ENCODE measurements at regions not wholly inside any gene's neighbourhood (a gene's known extent, or its start where the extent isn't known, plus 50 kb on each side); places are given as distances from the start of the nearest gene placed in this dataset.

DNA sequence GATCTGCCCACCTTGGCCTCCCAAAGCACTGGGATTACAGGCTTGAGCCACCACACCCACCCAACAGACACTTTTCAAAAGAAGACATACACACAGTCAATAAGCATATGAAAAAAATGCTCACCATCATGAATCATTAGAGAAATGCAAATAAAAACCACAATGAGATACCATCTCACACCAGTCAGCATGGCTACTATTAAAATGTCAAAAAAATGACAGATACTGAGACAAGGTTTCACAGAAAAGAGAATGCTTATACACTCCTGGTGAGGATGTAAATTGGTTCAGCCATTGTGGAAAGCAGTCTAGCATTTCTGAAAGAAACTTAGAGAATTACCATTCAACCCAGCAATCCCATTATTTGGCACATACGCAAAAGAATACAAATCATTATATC lies 1947.2 kb downstream of the SUCLG1 start:
- H3K4me1 ChIP-seq (ENCODE audit: control insufficient read depth, extremely low read depth, insufficient read depth, low read length) = no peaks in the 10 kb centered on the region
- H3K36me3 ChIP-seq (ENCODE audit: control insufficient read depth, insufficient read depth, low read length) = no peaks in the 10 kb centered on the region
- H3K9ac ChIP-seq (ENCODE audit: insufficient read depth, low read length) = no peak overlapping the region
- no peak overlapping the region for H3K27ac ChIP-seq (ENCODE audit: insufficient read depth, low read length)
- DNase-seq (ENCODE audit: low read depth in 2 of 2) = no peak
- H2AFZ ChIP-seq (ENCODE audit: low read length) = no peak overlapping the region
- H4K20me1 ChIP-seq (ENCODE audit: control insufficient read depth, extremely low read depth, insufficient read depth, low read length) = no peaks in the 10 kb centered on the region
- H3K4me2 ChIP-seq (ENCODE audit: extremely low read depth, insufficient read depth, low read length) = no peak overlapping the region
- no peaks in the 10 kb centered on the region for H3K9me3 ChIP-seq (ENCODE audit: control insufficient read depth, insufficient read depth, low read depth, low read length)
- H3K4me3 ChIP-seq (replicated peaks in 1 of 4; ENCODE audit: control extremely low read depth in 1 of 4, insufficient read depth in 1 of 4, low read depth in 3 of 4, low read length in 4 of 4) = no peak overlapping the region
- H3K79me2 ChIP-seq (ENCODE audit: control insufficient read depth, insufficient read depth, low read length) = no peaks in the 10 kb centered on the region
- TF ChIP-seq, protein P1, sequence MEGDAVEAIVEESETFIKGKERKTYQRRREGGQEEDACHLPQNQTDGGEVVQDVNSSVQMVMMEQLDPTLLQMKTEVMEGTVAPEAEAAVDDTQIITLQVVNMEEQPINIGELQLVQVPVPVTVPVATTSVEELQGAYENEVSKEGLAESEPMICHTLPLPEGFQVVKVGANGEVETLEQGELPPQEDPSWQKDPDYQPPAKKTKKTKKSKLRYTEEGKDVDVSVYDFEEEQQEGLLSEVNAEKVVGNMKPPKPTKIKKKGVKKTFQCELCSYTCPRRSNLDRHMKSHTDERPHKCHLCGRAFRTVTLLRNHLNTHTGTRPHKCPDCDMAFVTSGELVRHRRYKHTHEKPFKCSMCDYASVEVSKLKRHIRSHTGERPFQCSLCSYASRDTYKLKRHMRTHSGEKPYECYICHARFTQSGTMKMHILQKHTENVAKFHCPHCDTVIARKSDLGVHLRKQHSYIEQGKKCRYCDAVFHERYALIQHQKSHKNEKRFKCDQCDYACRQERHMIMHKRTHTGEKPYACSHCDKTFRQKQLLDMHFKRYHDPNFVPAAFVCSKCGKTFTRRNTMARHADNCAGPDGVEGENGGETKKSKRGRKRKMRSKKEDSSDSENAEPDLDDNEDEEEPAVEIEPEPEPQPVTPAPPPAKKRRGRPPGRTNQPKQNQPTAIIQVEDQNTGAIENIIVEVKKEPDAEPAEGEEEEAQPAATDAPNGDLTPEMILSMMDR (conservative IDR thresholded peaks at IDR 0.05 in 1 of 2, IDR thresholded peaks at IDR 0.05 in 1 of 2; ENCODE audit: low read depth in 1 of 2, low read length in 2 of 2) = no peak
- TF ChIP-seq EZH2 (IDR thresholded peaks at IDR 0.05; ENCODE audit: low read length, missing control alignments) = no peak
- no peaks in the 10 kb centered on the region for H3K27me3 ChIP-seq (ENCODE audit: control insufficient read depth, insufficient read depth, low read length)

DNA sequence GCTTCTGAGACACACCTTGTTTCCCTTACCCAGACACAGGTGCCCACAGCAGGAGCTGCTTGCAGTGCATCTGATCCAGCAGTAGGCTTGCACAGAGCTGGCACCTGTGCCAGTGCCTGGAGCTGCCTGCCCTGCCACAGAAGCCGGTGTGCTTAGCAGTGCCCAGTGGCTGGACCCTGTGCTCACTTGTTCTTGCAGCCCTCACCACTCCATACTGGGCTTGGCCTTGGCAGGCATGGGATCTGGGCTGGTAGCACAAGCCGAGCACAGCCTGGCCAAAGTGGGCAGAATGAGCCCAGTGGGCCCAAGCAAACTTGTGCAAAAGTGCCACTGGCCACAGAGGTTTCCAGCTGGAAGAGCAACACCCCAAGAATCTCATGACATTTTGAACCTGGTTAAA lies 1950.4 kb downstream of the SUCLG1 start:
- H3K27ac ChIP-seq (ENCODE audit: insufficient read depth, low read length) = no peak overlapping the region

DNA sequence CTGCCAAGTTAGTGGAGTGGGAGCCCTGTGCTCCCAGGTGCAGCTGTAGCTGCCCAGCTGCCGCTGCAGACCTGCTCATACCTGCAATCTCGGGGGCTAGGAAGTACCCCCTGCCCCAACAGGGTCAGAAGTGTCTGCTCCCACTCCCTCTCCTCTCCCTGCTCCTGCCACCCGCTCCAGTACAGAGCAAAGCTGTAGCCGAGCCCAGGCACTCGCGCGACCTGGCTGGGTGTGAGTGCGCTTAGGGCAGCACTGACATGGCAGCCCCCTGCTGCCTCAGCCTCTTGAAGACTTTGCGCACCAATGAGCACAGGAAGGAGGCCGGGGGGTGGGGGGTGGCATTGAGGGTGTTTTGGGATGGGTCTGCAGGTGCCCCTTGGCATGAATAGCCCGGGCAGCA lies 1951.4 kb downstream of the SUCLG1 start:
- Histone ChIP-seq H3K9ac (ENCODE audit: insufficient read depth, low read length) (no peak overlapping the region), H3K4me1 (ENCODE audit: control insufficient read depth, extremely low read depth, insufficient read depth, low read length) (no peaks in the 10 kb centered on the region), H3K4me2 (ENCODE audit: extremely low read depth, insufficient read depth, low read length) (no peak overlapping the region), H3K27me3 (ENCODE audit: control insufficient read depth, insufficient read depth, low read length) (no peaks in the 10 kb centered on the region), H3K27ac (ENCODE audit: insufficient read depth, low read length) (no peak overlapping the region), H2AFZ (ENCODE audit: low read length) (no peak overlapping the region), H4K20me1 (ENCODE audit: control insufficient read depth, extremely low read depth, insufficient read depth, low read length) (no peaks in the 10 kb centered on the region), H3K9me3 (ENCODE audit: control insufficient read depth, insufficient read depth, low read depth, low read length) (no peaks in the 10 kb centered on the region), H3K4me3 (replicated peaks in 1 of 4; ENCODE audit: control extremely low read depth in 1 of 4, insufficient read depth in 1 of 4, low read depth in 3 of 4, low read length in 4 of 4) (no peak overlapping the region), H3K36me3 (ENCODE audit: control insufficient read depth, insufficient read depth, low read length) (no peaks in the 10 kb centered on the region), H3K79me2 (ENCODE audit: control insufficient read depth, insufficient read depth, low read length) (no peaks in the 10 kb centered on the region)
- DNase-seq (ENCODE audit: low read depth in 2 of 2) = no peak
- TF ChIP-seq EZH2 (IDR thresholded peaks at IDR 0.05; ENCODE audit: low read length, missing control alignments) = no peak
- TF ChIP-seq, protein P1 (conservative IDR thresholded peaks at IDR 0.05 in 1 of 2, IDR thresholded peaks at IDR 0.05 in 1 of 2; ENCODE audit: low read depth in 1 of 2, low read length in 2 of 2) = no peak

More for the DNA sequence above, 1950.4 kb downstream of the SUCLG1 start:
- Histone ChIP-seq H3K4me2 (ENCODE audit: extremely low read depth, insufficient read depth, low read length) (no peak overlapping the region), H3K4me1 (ENCODE audit: control insufficient read depth, extremely low read depth, insufficient read depth, low read length) (no peaks in the 10 kb centered on the region), H2AFZ (ENCODE audit: low read length) (no peak overlapping the region), H3K36me3 (ENCODE audit: control insufficient read depth, insufficient read depth, low read length) (no peaks in the 10 kb centered on the region), H3K9ac (ENCODE audit: insufficient read depth, low read length) (no peak overlapping the region), H3K79me2 (ENCODE audit: control insufficient read depth, insufficient read depth, low read length) (no peaks in the 10 kb centered on the region), H3K4me3 (replicated peaks in 1 of 4; ENCODE audit: control extremely low read depth in 1 of 4, insufficient read depth in 1 of 4, low read depth in 3 of 4, low read length in 4 of 4) (no peak overlapping the region), H3K9me3 (ENCODE audit: control insufficient read depth, insufficient read depth, low read depth, low read length) (no peaks in the 10 kb centered on the region), H4K20me1 (ENCODE audit: control insufficient read depth, extremely low read depth, insufficient read depth, low read length) (no peaks in the 10 kb centered on the region), H3K27me3 (ENCODE audit: control insufficient read depth, insufficient read depth, low read length) (no peaks in the 10 kb centered on the region)
- DNase-seq (ENCODE audit: low read depth in 2 of 2) = no peak
- TF ChIP-seq EZH2 (IDR thresholded peaks at IDR 0.05; ENCODE audit: low read length, missing control alignments) = no peak
- TF ChIP-seq, protein P1 (conservative IDR thresholded peaks at IDR 0.05 in 1 of 2, IDR thresholded peaks at IDR 0.05 in 1 of 2; ENCODE audit: low read depth in 1 of 2, low read length in 2 of 2) = no peak

All from fibroblast of lung (primary cell).